NCI-H2029 treated with DMSO at 0.1 percent for 48 hours (cell line): ENCODE measurements at regions not wholly inside any gene's neighbourhood (a gene's known extent, or its start where the extent isn't known, plus 50 kb on each side); places are given as distances from the start of the nearest gene placed in this dataset.

Source experiments
- DNase-seq: peaks from one replicate; lab custom pipeline; 2025; lab: John Stamatoyannopoulos, UW

GRCh38 chr12:115259968-115260747 lies 576.2 kb upstream of the TBX3 start:
- DNase-seq, result peak; percentile 98

GRCh38 chr12:115257791-115258190 lies 573.8 kb upstream of the TBX3 start:
- no peak for DNase-seq

DNA sequence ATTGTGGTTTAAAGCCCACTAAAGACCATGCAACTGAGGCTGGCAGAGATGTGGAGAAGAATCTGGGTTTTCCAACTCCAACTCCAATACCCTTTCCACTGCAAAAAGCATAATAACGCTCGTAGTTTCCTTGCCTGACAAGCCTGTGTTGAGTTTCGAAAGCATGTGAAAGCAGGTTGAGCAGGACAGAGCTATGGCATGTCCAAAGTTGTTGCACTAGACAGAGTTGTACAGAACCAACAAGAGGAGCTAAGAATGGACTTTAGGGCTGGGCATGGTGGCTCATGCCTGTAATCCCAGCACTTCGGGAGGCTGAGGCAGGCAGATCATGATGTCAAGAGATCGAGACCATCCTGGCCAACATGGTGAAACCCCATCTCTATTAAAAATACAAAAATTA lies 572.0 kb upstream of the TBX3 start:
- no peak for DNase-seq

GRCh38 chr12:115255257-115255656 lies 571.3 kb upstream of the TBX3 start:
- DNase-seq, result no peak

DNA sequence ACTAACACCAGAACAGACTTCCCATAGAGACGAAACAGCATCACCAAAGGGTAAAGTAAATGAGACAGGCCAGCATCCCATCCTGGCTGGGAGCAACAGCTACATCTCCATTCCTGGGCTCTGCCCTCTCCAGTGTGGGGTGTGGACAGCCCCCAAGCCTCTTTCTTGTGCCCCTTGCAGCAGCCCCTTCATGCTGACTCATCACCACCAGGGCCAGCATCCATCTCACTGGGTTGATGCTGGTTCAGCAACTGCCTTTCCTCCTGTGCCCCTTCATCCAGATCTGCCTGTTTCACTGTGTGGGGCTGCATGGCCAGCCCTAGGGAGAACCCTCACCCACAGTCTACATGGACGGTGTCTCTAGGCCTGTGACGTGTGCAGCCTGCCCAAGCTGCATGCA lies 569.1 kb upstream of the TBX3 start:
- no peak for DNase-seq

DNA sequence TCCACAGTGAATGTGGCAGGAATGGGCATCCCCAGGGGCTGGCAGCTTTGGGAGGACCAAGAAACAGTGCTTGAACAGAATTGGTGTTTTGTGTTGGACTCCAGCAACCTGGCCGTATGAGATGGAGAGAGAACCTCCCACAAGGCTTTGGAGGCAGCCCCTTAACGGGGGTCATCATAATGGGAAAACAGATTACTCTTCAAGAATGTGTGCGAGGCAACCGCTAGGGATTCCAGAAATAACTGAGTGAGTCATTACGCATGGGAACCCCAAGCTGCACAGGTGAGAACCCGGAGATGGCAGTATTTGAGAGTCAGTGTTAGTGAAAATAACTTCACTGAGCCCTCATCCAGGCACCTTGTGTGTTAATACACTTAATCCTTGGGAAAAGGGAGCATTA lies 567.8 kb upstream of the TBX3 start:
- no peak for DNase-seq

DNA sequence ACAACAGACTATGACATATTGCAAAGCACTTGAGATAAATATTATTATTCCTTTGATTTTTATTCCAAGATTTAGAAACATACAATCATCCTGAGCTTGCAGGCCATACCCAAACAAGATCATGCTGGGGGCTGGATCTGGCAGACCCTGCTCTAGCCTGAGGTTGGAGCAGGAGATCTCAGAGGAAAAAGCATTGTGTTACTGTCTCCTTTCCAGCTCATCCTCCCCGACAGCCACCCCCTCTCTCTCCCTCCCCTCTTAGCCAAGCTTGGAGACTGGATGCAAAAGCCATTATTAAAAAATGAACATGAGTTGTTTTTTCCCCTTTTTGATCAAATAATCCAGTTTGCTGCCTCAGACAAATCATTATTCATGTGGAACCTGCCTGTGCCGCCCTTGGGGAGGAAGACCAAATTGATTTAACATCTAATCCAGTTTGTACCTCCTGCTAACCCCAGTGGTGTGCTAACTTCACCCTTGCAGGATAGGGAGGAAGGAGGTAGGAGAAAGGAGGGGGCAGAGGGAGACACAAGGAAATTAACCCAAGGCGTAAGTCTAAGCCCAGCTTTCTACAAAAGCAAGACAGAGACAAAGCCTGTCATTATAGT lies 565.8 kb upstream of the TBX3 start:
- no peak for DNase-seq

DNA sequence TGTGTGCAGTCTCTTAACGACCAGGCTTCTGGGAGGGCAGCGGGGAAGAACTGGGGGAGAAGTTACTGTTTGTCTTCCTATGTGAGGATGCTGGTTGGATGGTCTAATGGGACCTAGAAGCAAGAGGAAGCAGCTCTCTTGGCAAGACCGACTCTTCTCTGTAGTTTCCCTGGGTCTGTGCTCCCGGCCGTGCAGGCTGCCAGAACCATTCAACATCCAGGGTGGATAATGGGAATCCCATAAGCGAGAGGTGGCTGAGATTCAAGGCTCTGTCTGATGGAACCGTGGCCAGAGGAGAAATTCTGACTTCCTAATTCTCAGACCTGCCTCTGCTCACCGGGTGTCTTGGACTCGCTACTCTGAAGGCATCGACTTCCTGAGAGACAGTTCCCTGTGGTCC lies 561.0 kb upstream of the TBX3 start:
- DNase-seq, result no peak

DNA sequence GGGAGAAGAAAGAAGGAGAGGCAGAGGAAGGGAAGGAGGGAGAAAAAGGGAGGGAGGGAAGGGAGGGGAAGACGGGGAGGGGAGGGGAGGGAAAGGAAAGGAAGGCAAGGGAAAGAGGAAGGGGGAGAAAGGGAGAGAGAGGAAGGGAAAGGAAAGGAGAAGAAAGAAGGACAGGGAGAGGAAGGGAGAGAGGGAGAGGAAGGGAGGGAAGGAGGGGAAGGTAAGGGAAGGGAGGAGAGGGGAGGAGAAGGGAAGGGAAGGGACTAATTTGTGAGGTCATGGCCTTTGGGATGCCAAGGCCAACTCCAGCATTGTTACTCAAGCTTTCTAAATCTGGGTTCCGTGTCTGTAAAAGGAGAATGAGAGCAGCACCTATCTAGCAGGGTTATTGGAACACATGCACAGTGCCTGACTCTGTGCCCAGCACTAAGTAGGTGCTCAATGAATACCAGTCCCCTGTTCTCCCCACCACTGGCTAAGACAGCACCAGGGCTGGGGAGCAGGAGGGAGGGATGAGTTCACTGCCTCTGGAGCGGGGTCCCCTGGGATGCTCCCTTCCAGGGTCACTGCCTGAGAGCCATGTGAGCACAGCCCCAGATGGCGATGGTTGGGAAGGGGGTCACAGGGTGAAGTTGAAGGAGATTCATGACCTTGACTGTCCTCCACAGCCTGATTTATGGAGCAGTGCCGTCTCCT lies 560.1 kb upstream of the TBX3 start:
- DNase-seq, result no peak

DNA sequence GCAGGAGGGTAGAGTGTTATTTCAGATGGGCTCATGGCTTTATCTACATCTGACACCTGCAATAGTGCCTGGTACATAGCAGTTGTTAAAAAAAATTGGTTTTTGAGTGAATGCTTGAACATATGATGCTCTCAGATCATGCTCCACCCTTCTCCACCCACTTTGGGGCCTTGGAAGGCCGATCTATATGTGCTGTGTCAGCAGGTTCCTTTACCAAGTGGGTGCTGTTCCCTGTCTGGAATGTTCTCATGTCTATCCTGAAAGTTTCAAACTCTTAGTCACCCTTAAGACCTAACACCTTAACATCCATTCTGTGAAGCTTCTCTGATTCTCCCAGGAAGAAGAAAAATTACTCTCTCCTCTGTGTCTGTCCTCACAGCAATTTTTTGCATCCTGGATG lies 556.3 kb upstream of the TBX3 start:
- DNase-seq, result no peak

DNA sequence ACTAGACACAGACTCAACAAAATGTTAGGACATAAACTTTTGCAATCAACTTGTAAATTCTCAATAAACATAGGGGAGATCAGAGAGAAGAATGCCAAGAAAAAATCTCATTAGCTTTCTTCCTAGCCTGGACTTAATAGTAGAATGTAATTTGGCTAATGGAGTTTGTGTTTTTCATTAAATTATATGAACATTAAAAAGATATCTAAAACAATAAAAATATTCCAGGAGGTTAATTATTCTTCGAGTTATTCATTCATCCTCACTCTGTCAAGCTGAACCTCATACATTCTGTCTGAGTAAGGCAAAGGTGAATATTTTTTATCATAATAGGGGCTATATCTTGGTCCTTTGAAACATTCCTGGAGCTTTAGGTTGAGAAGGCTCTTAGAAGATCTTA lies 551.9 kb upstream of the TBX3 start:
- no peak for DNase-seq

- no peak for DNase-seq
These were observed 550.0 kb upstream of the TBX3 start for GRCh38 chr12:115233891-115234543.

DNA sequence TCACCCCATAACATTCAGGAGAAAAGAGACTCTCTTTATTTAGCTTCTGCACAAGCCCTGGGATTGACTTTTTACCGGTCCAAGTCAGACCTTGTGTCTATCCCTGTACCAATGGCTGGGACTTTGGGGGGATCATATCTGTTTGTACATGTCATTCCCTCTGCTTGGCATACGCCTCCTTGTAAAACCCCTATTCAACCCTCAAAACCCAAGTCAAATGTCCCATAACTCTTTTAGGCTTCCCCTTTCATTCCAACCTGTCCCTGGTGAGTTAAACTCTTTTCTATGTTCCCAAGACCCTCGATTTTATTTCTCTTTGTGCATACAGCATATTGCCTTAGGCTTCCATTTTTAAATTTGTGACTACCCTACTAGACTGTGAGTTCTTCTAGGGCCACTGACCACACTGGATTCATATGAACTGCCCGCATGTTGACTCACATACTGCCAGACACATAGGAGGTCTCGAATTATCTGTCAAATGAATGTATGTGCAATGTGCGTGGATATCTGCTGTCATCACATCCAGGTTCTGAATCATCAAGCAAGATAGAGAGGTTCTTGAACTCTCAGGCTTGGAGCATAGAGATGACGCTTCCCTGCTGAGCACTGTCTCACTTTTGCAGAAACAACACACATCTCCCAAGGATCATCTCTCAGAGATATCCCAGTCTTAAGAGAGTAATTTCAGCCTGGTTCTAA lies 548.6 kb upstream of the TBX3 start:
- DNase-seq, result no peak

GRCh38 chr12:115230606-115231005 lies 546.6 kb upstream of the TBX3 start:
- no peak for DNase-seq

- no peak for DNase-seq
These were observed 545.5 kb upstream of the TBX3 start for GRCh38 chr12:115229517-115229916.

DNA sequence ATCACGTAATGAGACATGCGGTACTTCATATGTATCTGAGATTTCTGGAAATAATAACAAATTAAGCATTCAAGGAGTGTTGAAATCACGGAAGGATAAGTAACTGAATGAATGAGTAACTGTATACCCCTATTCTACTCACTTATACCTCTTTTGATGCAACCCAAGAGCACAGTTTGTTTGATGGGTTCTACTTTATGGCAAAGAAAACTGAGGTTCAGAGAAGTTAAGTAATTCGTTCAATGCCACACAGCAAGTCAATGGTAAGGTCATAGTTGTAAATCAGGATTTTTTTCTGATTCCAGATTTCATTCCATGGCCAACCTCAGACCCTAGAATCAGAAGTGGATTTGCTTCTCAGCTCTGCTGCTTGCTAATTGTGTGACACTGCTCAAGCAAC lies 544.5 kb upstream of the TBX3 start:
- no peak for DNase-seq

DNA sequence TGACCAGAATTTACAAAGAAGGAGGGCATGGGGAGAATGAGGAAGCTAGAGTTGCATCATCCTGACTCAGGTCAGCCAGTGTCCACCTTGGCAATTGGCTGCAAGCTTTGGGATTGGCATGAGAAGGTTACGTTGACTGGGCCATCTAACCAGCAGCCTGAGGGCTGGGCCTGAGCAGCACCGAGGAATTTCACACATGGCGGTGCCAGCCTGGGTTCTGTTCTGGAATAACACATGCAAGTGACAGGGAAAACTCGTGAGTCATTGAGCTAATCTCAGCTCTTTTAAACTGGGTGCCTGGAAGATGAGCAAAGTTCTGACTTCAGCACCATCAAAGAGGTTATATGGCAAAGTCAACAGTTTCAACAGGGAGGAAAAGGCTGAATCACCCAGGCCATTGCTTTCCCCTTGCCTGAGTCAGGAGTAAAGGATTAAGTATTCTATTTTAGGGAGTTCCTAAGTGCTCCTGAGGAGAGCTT lies 543.2 kb upstream of the TBX3 start:
- DNase-seq, result no peak

- DNase-seq, result no peak
These were observed 541.9 kb upstream of the TBX3 start for GRCh38 chr12:115225845-115226244.

GRCh38 chr12:115223991-115224390 lies 540.0 kb upstream of the TBX3 start:
- DNase-seq, result no peak

GRCh38 chr12:115223322-115223721 lies 539.3 kb upstream of the TBX3 start:
- peak; percentile 1 for DNase-seq

DNA sequence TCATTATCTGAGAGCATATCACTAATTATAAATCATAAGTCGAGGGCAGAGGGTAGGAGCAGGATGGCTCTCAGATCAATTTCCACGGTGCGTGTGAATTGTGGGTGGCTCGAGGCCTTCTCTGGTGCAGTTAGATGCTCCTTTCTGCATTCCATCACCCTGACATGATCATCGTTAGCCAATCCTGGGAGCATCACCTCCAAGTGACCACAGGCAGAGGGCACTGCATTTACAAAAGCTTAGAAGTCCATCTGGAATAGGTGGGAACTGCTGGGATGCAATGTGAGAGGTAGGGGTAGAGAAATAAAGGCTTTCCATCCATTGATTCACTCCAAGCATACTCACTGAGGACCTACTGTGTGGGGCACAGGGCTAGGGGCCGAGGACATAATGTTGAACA lies 538.2 kb upstream of the TBX3 start:
- DNase-seq, result no peak

DNA sequence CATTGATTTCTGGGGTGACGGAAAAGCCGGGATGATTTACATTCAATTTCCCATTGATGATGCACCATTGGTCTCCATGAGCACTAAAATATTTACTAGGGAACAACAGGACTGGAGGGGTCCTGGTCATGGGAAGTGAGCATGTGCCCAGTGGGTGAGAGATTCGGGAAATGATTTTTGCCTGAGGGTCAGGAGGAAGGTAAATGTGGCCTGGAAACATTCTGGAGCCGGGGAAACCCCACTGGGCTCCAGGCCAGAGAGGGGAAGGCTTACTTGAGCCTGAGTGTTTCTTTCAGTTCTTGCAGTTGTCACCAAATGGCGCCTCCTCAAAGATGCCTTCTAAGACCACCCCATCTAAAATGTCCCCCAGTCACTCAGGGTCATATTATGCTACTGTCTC lies 532.3 kb upstream of the TBX3 start:
- DNase-seq, result no peak
